H9 (cell line): ENCODE measurements at regions not wholly inside any gene's neighbourhood (a gene's known extent, or its start where the extent isn't known, plus 50 kb on each side); places are given as distances from the start of the nearest gene placed in this dataset.

Source experiments
- DNase-seq: peaks from one replicate; pipeline ENCODE4 v3.0.0-alpha.2; 2017
- H2AFZ ChIP-seq: one replicate; pipeline ENCODE4 v1.6.1; 2013; ENCODE audit warnings: mild to moderate bottlenecking, low read length, control low read depth, moderate library complexity
- H2AK5ac ChIP-seq: 2 replicates; pipeline ENCODE4 v1.6.1; 2013; ENCODE audit warnings: low read length, control low read depth, mixed read lengths; ENCODE audit not compliant: insufficient read length
- H2BK120ac ChIP-seq: one replicate; pipeline ENCODE4 v1.6.1; 2013; ENCODE audit warnings: low read depth, mild to moderate bottlenecking, low read length, control low read depth, inconsistent platforms; ENCODE audit not compliant: poor library complexity, severe bottlenecking
- H2BK12ac ChIP-seq: 2 replicates; pipeline ENCODE4 v1.6.1; 2013; ENCODE audit warnings: low read length, control low read depth, mixed read lengths, low read depth; ENCODE audit not compliant: insufficient read length
- H2BK15ac ChIP-seq: 2 replicates; pipeline ENCODE4 v1.6.1; 2013; ENCODE audit warnings: low read depth, low read length, control low read depth
- H2BK20ac ChIP-seq: one replicate; pipeline ENCODE4 v1.6.1; 2013; ENCODE audit warnings: low read depth, mild to moderate bottlenecking, low read length, control low read depth, inconsistent platforms; ENCODE audit not compliant: poor library complexity, severe bottlenecking
- H2BK5ac ChIP-seq: 2 replicates; pipeline ENCODE4 v1.6.1; 2013; ENCODE audit warnings: low read length, control low read depth, mixed read lengths; ENCODE audit not compliant: insufficient read length
- H3K14ac ChIP-seq: 2 replicates; pipeline ENCODE4 v1.6.1; 2013; ENCODE audit warnings: low read length, control low read depth; ENCODE audit not compliant: insufficient read depth
- H3K18ac ChIP-seq: 2 replicates; pipeline ENCODE4 v1.6.1; 2013; ENCODE audit warnings: low read depth, mild to moderate bottlenecking, mixed read lengths, low read length, control low read depth; ENCODE audit not compliant: insufficient read length
- H3K23ac ChIP-seq: 2 replicates; pipeline ENCODE4 v1.6.1; 2013; ENCODE audit warnings: low read length, control low read depth, mixed read lengths, low read depth; ENCODE audit not compliant: insufficient read length
- H3K23me2 ChIP-seq: 2 replicates; pipeline ENCODE4 v1.6.1; 2013; ENCODE audit warnings: low read depth, mild to moderate bottlenecking, mixed read lengths, low read length, control low read depth; ENCODE audit not compliant: insufficient read length, poor library complexity, severe bottlenecking
- H3K27ac ChIP-seq: 2 replicates; pipeline ENCODE4 v1.5.1; 2013; ENCODE audit warnings: low read length, control low read depth, mixed read lengths, low read depth; ENCODE audit not compliant: insufficient read length
- H3K27me3 ChIP-seq: 2 replicates; pipeline ENCODE4 v1.6.1; 2013; ENCODE audit warnings: low read length, control low read depth, inconsistent platforms; ENCODE audit not compliant: insufficient read depth
- H3K4ac ChIP-seq: 2 replicates; pipeline ENCODE4 v1.6.1; 2013; ENCODE audit warnings: low read depth, mild to moderate bottlenecking, control low read depth, inconsistent platforms, low read length, moderate library complexity
- H3K4me1 ChIP-seq: 2 replicates; pipeline ENCODE4 v1.6.1; 2013; ENCODE audit warnings: low read length, control low read depth, inconsistent platforms; ENCODE audit not compliant: insufficient read depth
- H3K4me2 ChIP-seq: 2 replicates; pipeline ENCODE4 v1.6.1; 2013; ENCODE audit warnings: low read length, control low read depth, mixed read lengths; ENCODE audit not compliant: insufficient read length, insufficient read depth
- H3K56ac ChIP-seq: 2 replicates; pipeline ENCODE4 v1.6.1; 2013; ENCODE audit warnings: low read depth, mild to moderate bottlenecking, mixed read lengths, low read length, control low read depth; ENCODE audit not compliant: insufficient read length
- H3K79me1 ChIP-seq: 2 replicates; pipeline ENCODE4 v1.6.1; 2013; ENCODE audit warnings: low read depth, mild to moderate bottlenecking, moderate library complexity, low read length, control low read depth, inconsistent platforms; ENCODE audit not compliant: insufficient read depth, poor library complexity, severe bottlenecking
- H3K79me2 ChIP-seq: 2 replicates; pipeline ENCODE4 v1.6.1; 2013; ENCODE audit warnings: low read length, control low read depth, inconsistent platforms; ENCODE audit not compliant: insufficient read depth
- H3K9ac ChIP-seq: 2 replicates; pipeline ENCODE4 v1.6.1; 2013; ENCODE audit warnings: low read length, control low read depth, mixed read lengths; ENCODE audit not compliant: insufficient read length; ENCODE audit errors: extremely low read depth
- H3K9me3 ChIP-seq: one replicate; pipeline ENCODE4 v1.6.1; 2013; ENCODE audit warnings: low read depth, low read length, inconsistent platforms; ENCODE audit not compliant: control insufficient read depth
- H3T11ph ChIP-seq: one replicate; pipeline ENCODE4 v1.6.1; 2013; ENCODE audit warnings: mild to moderate bottlenecking, low read length, control low read depth, inconsistent platforms
- H4K20me1 ChIP-seq: one replicate; pipeline ENCODE4 v1.6.1; 2013; ENCODE audit not compliant: control insufficient read depth, insufficient read length, insufficient read depth
- H4K5ac ChIP-seq: 2 replicates; pipeline ENCODE4 v1.6.1; 2013; ENCODE audit warnings: low read depth, mild to moderate bottlenecking, mixed read lengths, low read length, control low read depth; ENCODE audit not compliant: insufficient read length
- H4K8ac ChIP-seq: replicated peaks from 2 replicates; pipeline ENCODE4 v1.6.1; 2013; ENCODE audit warnings: low read length, control low read depth, mixed read lengths, low read depth; ENCODE audit not compliant: insufficient read length
- H4K91ac ChIP-seq: 2 replicates; pipeline ENCODE4 v1.6.1; 2013; ENCODE audit warnings: low read depth, mild to moderate bottlenecking, moderate library complexity, mixed read lengths, low read length, control low read depth; ENCODE audit not compliant: insufficient read length
- H3K27ac Mint-ChIP-seq, 3 experiments: 2 replicates in 2 of 3; 3 replicates in 1 of 3; pipeline ENCODE4 v1.8.0; 2020 to 2021; ENCODE audit warnings: mixed read lengths in 3 of 3, mild to moderate bottlenecking in 1 of 3, moderate library complexity in 1 of 3
- H3K27me3 Mint-ChIP-seq: 2 replicates; pipeline ENCODE4 v1.8.0; 2021; ENCODE audit warnings: low read depth, mild to moderate bottlenecking, moderate library complexity, mixed read lengths
- H3K36me3 Mint-ChIP-seq, 3 experiments: 2 replicates in 2 of 3; 3 replicates in 1 of 3; pipeline ENCODE4 v1.8.0; 2020 to 2021; ENCODE audit warnings: low read depth in 3 of 3, mixed read lengths in 3 of 3; ENCODE audit not compliant: insufficient read depth in 1 of 3
- H3K4me1 Mint-ChIP-seq, 2 experiments: 2 replicates each; pipeline ENCODE4 v1.8.0; 2020; ENCODE audit warnings: mixed read lengths in 2 of 2
- H3K4me3 Mint-ChIP-seq, 2 experiments: 2 replicates in 1 of 2; 3 replicates in 1 of 2; pipeline ENCODE4 v1.8.0; 2020 to 2021; ENCODE audit warnings: mild to moderate bottlenecking in 2 of 2, mixed read lengths in 2 of 2, moderate library complexity in 1 of 2
- H3K9me3 Mint-ChIP-seq, 2 experiments: 2 replicates in 1 of 2; 3 replicates in 1 of 2; pipeline ENCODE4 v1.8.0; 2020; ENCODE audit warnings: mild to moderate bottlenecking in 2 of 2, mixed read lengths in 2 of 2, moderate library complexity in 1 of 2
- CTCF ChIP-seq: fragments of 200-600 bp; sonication (generic); conservative IDR thresholded peaks from 3 replicates; pipeline ENCODE4 v1.8.0; 2021; ENCODE audit warnings: antibody characterized with exemption, mild to moderate bottlenecking
- WGBS: extraction: QIAGEN DNeasy Blood & Tissue Kit; methylation state at CpG from one replicate; pipeline ENCODE4 v1.1.7; 2013; ENCODE audit warnings: missing lambda C conversion rate, low lambda C conversion rate, mixed read lengths; ENCODE audit not compliant: insufficient read length; ENCODE audit errors: extremely low coverage; 5-methylcytosine and 5-hydroxymethylcytosine counted together

DNA sequence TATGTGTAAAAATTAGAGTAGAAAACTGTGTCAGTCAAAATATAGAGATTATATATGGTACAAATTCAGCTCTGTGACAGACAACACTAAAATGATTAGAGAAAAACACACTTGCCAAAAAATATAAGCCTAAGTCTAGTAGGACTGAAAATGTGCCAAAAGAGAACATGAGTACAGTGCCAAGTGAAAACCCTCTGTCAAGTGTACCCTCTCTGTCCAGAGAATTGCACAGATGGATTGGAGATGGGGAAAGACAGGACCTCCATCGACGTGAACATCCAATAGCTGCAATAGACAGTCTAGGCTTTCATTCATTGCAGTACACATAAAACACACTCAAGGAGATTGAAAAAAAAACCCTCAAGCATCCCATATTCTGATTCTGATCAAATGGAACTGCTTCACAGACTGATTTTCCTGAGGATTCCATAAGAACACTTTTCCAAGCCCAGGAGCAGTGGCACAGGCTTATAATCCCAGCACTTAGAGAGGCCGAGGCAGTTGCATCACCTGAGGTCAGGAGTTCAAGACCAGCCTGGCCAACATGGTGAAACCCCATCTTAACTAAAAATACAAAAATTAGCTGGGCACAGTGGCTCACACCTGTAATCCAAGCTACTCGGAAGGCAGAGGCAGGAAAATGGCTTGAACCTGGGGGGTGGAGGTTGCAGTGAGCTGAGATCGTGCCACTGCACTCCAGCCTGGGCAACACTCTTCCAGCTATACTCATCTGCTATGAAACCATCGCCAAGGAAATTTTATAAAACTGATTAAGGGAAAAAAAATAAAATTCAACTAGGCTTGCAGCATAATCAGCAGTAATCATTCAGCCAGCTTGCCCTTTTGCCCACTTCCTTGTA is 110.0 kb upstream of the TRIM24 start:
- no peak overlapping the region for H3K27ac Mint-ChIP-seq
- H3K9me3 ChIP-seq: peaks cover 22% of the 10 kb centered on the region
- no peak overlapping the region for H3K4me3 Mint-ChIP-seq

More for the DNA sequence above, 110.0 kb upstream of the TRIM24 start:
- Histone ChIP-seq H2BK120ac (no peak overlapping the region), H3K14ac (no peak overlapping the region), H3K4ac (no peak overlapping the region), H4K5ac (no peak overlapping the region), H3K4me1 (no peaks in the 10 kb centered on the region), H4K20me1 (no peaks in the 10 kb centered on the region), H2BK5ac (no peak overlapping the region), H3K4me2 (no peak overlapping the region), H3K27ac (no peak overlapping the region), H3K9ac (no peak overlapping the region), H2AFZ (no peak overlapping the region), H4K91ac (no peak overlapping the region), H3K18ac (no peak overlapping the region), H3K79me2 (no peaks in the 10 kb centered on the region), H4K8ac (no peak overlapping the region), H3K56ac (no peak overlapping the region), H3K23ac (no peak overlapping the region), H3T11ph (no peak overlapping the region), H2AK5ac (no peak overlapping the region), H2BK20ac (no peak overlapping the region), H2BK15ac (no peak overlapping the region), H3K23me2 (no peaks in the 10 kb centered on the region), H2BK12ac (no peak overlapping the region), H3K79me1 (no peaks in the 10 kb centered on the region), H3K27me3 (no peaks in the 10 kb centered on the region)
- Mint-ChIP-seq H3K36me3 (peaks cover 27 to 39% (median 31%) of the 10 kb centered on the region in 3 experiments), H3K9me3 (peaks cover 29 to 51% of the 10 kb centered on the region in 2 experiments), H3K27me3 (no peaks in the 10 kb centered on the region), H3K4me1 (peaks cover 4% of the 10 kb centered on the region in 2 experiments; a peak in 2 of 4 replicates)
- no peak for DNase-seq
- WGBS: no CpG with 5 or more reads among the region's 6 CpGs
- no peak for TF ChIP-seq CTCF
